Liver (tissue), 8 donors: ENCODE measurements at regions not wholly inside any gene's neighbourhood (a gene's known extent, or its start where the extent isn't known, plus 50 kb on each side); places are given as distances from the start of the nearest gene placed in this dataset.

Experiments used
- DNase-seq: peaks from one replicate; pipeline ENCODE4 v3.0.0-alpha.2; 2017; ENCODE audit warnings: low spot score
- H3K27ac ChIP-seq, 2 donors: one replicate each; pipeline ENCODE4 v1.7.0; 2013; ENCODE audit warnings: inconsistent platforms in 2 of 2, low read length in 2 of 2, control low read depth in 1 of 2, low read depth in 1 of 2, mild to moderate bottlenecking in 1 of 2
- H3K27me3 ChIP-seq, 4 donors: one replicate each; pipeline versions ENCODE4 v1.6.1 to v1.7.0; 2013; ENCODE audit warnings: low read length in 3 of 4, inconsistent platforms in 1 of 4, mild to moderate bottlenecking in 1 of 4, moderate library complexity in 1 of 4; ENCODE audit not compliant: control insufficient read depth in 4 of 4, insufficient read depth in 4 of 4
- H3K36me3 ChIP-seq, 4 donors: one replicate each; pipeline versions ENCODE4 v1.6.1 to v1.7.0; 2013; ENCODE audit warnings: low read length in 3 of 4, mild to moderate bottlenecking in 3 of 4, low read depth in 1 of 4, moderate library complexity in 1 of 4; ENCODE audit not compliant: control insufficient read depth in 4 of 4, insufficient read depth in 3 of 4
- H3K4me1 ChIP-seq, 4 donors: one replicate each; pipeline versions ENCODE4 v1.6.1 to v1.7.0; 2013; ENCODE audit warnings: low read length in 3 of 4, mild to moderate bottlenecking in 3 of 4, moderate library complexity in 1 of 4; ENCODE audit not compliant: control insufficient read depth in 4 of 4, insufficient read depth in 4 of 4
- H3K4me3 ChIP-seq, 3 donors: one replicate each; pipeline versions ENCODE4 v1.6.1 to v1.7.0; 2013; ENCODE audit warnings: low read length in 3 of 3, control low read depth in 1 of 3, low read depth in 1 of 3, mild to moderate bottlenecking in 1 of 3
- H3K9ac ChIP-seq, 2 donors: one replicate each; pipeline ENCODE4 v1.7.0; 2013; ENCODE audit warnings: low read length in 2 of 2, mild to moderate bottlenecking in 2 of 2, moderate library complexity in 2 of 2, control low read depth in 1 of 2, low read depth in 1 of 2
- H3K9me3 ChIP-seq, 4 donors: one replicate each; pipeline versions ENCODE4 v1.6.1 to v1.7.0; 2013; ENCODE audit warnings: low read length in 3 of 4; ENCODE audit not compliant: control insufficient read depth in 4 of 4
- EGR1 ChIP-seq, 2 donors: IDR thresholded peaks; 2 replicates each; pipeline ENCODE4 v1.6.1; 2016 to 2018; ENCODE audit warnings: antibody characterized with exemption in 2 of 2, low read depth in 2 of 2
- FOXA1 ChIP-seq: IDR thresholded peaks from 2 replicates; pipeline ENCODE4 v1.6.1; 2016; ENCODE audit warnings: antibody characterized with exemption
- FOXA2 ChIP-seq: IDR thresholded peaks from 2 replicates; pipeline ENCODE4 v1.6.1; 2016; ENCODE audit warnings: antibody characterized with exemption
- GABPA ChIP-seq, 2 donors: IDR thresholded peaks in 1 of 2; conservative IDR thresholded peaks in 1 of 2; 2 replicates each; pipeline ENCODE4 v1.6.1; 2016; ENCODE audit warnings: antibody characterized with exemption in 2 of 2, mild to moderate bottlenecking in 1 of 2, moderate library complexity in 1 of 2
- HNF4A ChIP-seq, 2 donors: conservative IDR thresholded peaks; 2 replicates each; pipeline ENCODE4 v1.6.1; 2016; ENCODE audit warnings: antibody characterized with exemption in 2 of 2, mild to moderate bottlenecking in 2 of 2
- HNF4G ChIP-seq: IDR thresholded peaks from 2 replicates; pipeline ENCODE4 v1.6.1; 2016; ENCODE audit warnings: antibody characterized with exemption
- JUND ChIP-seq, 2 donors: IDR thresholded peaks; 2 replicates each; pipeline ENCODE4 v1.6.1; 2016; ENCODE audit warnings: antibody characterized with exemption in 2 of 2
- MAX ChIP-seq: IDR thresholded peaks from 2 replicates; pipeline ENCODE4 v1.6.1; 2016; ENCODE audit warnings: antibody characterized with exemption
- NR2F2 ChIP-seq: IDR thresholded peaks from 2 replicates; pipeline ENCODE4 v1.6.1; 2016; ENCODE audit warnings: antibody characterized with exemption
- RAD21 ChIP-seq, 2 donors: IDR thresholded peaks; 2 replicates each; pipeline ENCODE4 v1.6.1; 2016; ENCODE audit warnings: antibody characterized with exemption in 2 of 2, mild to moderate bottlenecking in 2 of 2
- REST ChIP-seq: IDR thresholded peaks from 2 replicates; pipeline ENCODE4 v1.6.1; 2016; ENCODE audit warnings: antibody characterized with exemption, mild to moderate bottlenecking
- RXRA ChIP-seq, 2 donors: IDR thresholded peaks; 2 replicates each; pipeline ENCODE4 v1.6.1; 2017 to 2018; ENCODE audit warnings: antibody characterized with exemption in 2 of 2, mild to moderate bottlenecking in 1 of 2
- SP1 ChIP-seq: IDR thresholded peaks from 2 replicates; pipeline ENCODE4 v1.6.1; 2018; ENCODE audit warnings: antibody characterized with exemption, mild to moderate bottlenecking
- TAF1 ChIP-seq: conservative IDR thresholded peaks from 2 replicates; pipeline ENCODE4 v1.6.1; 2016; ENCODE audit warnings: antibody characterized with exemption, mild to moderate bottlenecking
- YY1 ChIP-seq: IDR thresholded peaks from 2 replicates; pipeline ENCODE4 v1.6.1; 2016; ENCODE audit warnings: antibody characterized with exemption, mild to moderate bottlenecking
- whole genome bisulfite sequencing: extraction: QIAGEN DNeasy Blood & Tissue Kit; methylation state at CpG from one replicate; pipeline ENCODE4 v1.1.7; 2013; 5-methylcytosine and 5-hydroxymethylcytosine counted together
- TF ChIP-seq, protein P1 (sequence below): IDR thresholded peaks from 2 replicates; pipeline ENCODE4 v1.6.1; 2016; ENCODE audit warnings: antibody characterized with exemption
- TF ChIP-seq, protein P2 (sequence below): IDR thresholded peaks from 2 replicates; pipeline ENCODE4 v1.6.1; 2016; ENCODE audit warnings: antibody characterized with exemption
- TF ChIP-seq, protein P3 (sequence below): fragments of 150-350 bp; IDR thresholded peaks from 2 replicates; pipeline ENCODE4 v1.5.1; 2017; ENCODE audit warnings: improper control_type of control experiment, low read depth, low read length; ENCODE audit not compliant: missing input control
- donor health status: healthy.
- donor health status: healthy.
- donor health status: healthy.
- donor health status: healthy.
- donor health status: healthy.

GRCh38 chr20:58018590-58018989, 209.9 kb downstream of the ANKRD60 start:
- peak overlapping the region in 1 of 2 donors; percentile 42 for H3K27ac ChIP-seq
- no peaks in the 10 kb centered on the region for H3K36me3 ChIP-seq
- H3K4me3 ChIP-seq, result no peak overlapping the region
- no peaks in the 10 kb centered on the region for H3K9me3 ChIP-seq
- H3K4me1 ChIP-seq, result no peaks in the 10 kb centered on the region
- 77% methylated on average over 8 of the region's 8 CpGs for WGBS
- TF ChIP-seq HNF4G (no peak), FOXA2 (no peak), JUND (IDR thresholded peaks at IDR 0.05) (no peak), RXRA (IDR thresholded peaks at IDR 0.05) (no peak), RAD21 (IDR thresholded peaks at IDR 0.05) (no peak), SP1 (no peak), TAF1 (no peak), GABPA (IDR thresholded peaks at IDR 0.05 in 1 of 2, conservative IDR thresholded peaks at IDR 0.05 in 1 of 2) (no peak), MAX (no peak), FOXA1 (no peak), NR2F2 (no peak), YY1 (no peak), EGR1 (IDR thresholded peaks at IDR 0.05; ENCODE audit: low read depth in 2 of 2) (no peak), HNF4A (conservative IDR thresholded peaks at IDR 0.05) (no peak), REST (no peak)
- TF ChIP-seq, protein P1, sequence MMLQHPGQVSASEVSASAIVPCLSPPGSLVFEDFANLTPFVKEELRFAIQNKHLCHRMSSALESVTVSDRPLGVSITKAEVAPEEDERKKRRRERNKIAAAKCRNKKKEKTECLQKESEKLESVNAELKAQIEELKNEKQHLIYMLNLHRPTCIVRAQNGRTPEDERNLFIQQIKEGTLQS, result no peak
- TF ChIP-seq, protein P2, sequence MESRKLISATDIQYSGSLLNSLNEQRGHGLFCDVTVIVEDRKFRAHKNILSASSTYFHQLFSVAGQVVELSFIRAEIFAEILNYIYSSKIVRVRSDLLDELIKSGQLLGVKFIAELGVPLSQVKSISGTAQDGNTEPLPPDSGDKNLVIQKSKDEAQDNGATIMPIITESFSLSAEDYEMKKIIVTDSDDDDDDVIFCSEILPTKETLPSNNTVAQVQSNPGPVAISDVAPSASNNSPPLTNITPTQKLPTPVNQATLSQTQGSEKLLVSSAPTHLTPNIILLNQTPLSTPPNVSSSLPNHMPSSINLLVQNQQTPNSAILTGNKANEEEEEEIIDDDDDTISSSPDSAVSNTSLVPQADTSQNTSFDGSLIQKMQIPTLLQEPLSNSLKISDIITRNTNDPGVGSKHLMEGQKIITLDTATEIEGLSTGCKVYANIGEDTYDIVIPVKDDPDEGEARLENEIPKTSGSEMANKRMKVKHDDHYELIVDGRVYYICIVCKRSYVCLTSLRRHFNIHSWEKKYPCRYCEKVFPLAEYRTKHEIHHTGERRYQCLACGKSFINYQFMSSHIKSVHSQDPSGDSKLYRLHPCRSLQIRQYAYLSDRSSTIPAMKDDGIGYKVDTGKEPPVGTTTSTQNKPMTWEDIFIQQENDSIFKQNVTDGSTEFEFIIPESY, result no peak
- TF ChIP-seq, protein P3, sequence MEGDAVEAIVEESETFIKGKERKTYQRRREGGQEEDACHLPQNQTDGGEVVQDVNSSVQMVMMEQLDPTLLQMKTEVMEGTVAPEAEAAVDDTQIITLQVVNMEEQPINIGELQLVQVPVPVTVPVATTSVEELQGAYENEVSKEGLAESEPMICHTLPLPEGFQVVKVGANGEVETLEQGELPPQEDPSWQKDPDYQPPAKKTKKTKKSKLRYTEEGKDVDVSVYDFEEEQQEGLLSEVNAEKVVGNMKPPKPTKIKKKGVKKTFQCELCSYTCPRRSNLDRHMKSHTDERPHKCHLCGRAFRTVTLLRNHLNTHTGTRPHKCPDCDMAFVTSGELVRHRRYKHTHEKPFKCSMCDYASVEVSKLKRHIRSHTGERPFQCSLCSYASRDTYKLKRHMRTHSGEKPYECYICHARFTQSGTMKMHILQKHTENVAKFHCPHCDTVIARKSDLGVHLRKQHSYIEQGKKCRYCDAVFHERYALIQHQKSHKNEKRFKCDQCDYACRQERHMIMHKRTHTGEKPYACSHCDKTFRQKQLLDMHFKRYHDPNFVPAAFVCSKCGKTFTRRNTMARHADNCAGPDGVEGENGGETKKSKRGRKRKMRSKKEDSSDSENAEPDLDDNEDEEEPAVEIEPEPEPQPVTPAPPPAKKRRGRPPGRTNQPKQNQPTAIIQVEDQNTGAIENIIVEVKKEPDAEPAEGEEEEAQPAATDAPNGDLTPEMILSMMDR, result no peak
- H3K9ac ChIP-seq, result no peak overlapping the region
- H3K27me3 ChIP-seq, result peaks cover 0 to 2% (median under 1%) of the 10 kb centered on the region in 4 donors
- DNase-seq, result no peak
